GM21528 (cell line): ENCODE measurements at regions not wholly inside any gene's neighbourhood (a gene's known extent, or its start where the extent isn't known, plus 50 kb on each side); places are given as distances from the start of the nearest gene placed in this dataset.

Experiments used
- ATAC-seq: cut with Tn5 transposase; IDR thresholded peaks from one replicate; pipeline ENCODE4 v1.9.1; 2021; ENCODE audit warnings: mild to moderate bottlenecking, moderate library complexity; ENCODE audit not compliant: unreplicated experiment, low FRiP score

GRCh38 chr13:22517544-22517943 is 663.2 kb upstream of the SGCG start:
- no peak for ATAC-seq

- ATAC-seq: no peak
These were observed 643.9 kb upstream of the SGCG start for GRCh38 chr13:22536851-22537250.

GRCh38 chr13:22538400-22538799 is 642.4 kb upstream of the SGCG start:
- no peak for ATAC-seq

GRCh38 chr13:22549126-22549525 is 631.7 kb upstream of the SGCG start:
- no peak for ATAC-seq

- ATAC-seq: no peak
These were observed 619.2 kb upstream of the SGCG start for GRCh38 chr13:22561581-22561980.

GRCh38 chr13:22562116-22562515 is 618.7 kb upstream of the SGCG start:
- ATAC-seq: no peak

- no peak for ATAC-seq
These were observed 617.5 kb upstream of the SGCG start for GRCh38 chr13:22563272-22563671.

- no peak for ATAC-seq
These were observed 611.0 kb upstream of the SGCG start for GRCh38 chr13:22569811-22570210.

GRCh38 chr13:22589880-22590279 is 590.9 kb upstream of the SGCG start:
- no peak for ATAC-seq

GRCh38 chr13:22592515-22592914 is 588.3 kb upstream of the SGCG start:
- no peak for ATAC-seq

GRCh38 chr13:22594041-22594440 is 586.7 kb upstream of the SGCG start:
- ATAC-seq: no peak

- ATAC-seq: no peak
These were observed 584.5 kb upstream of the SGCG start for GRCh38 chr13:22596171-22596863.

GRCh38 chr13:22599156-22599555 is 581.6 kb upstream of the SGCG start:
- ATAC-seq: no peak

GRCh38 chr13:22618002-22618401 is 562.8 kb upstream of the SGCG start:
- no peak for ATAC-seq

GRCh38 chr13:22625691-22626090 is 555.1 kb upstream of the SGCG start:
- no peak for ATAC-seq

GRCh38 chr13:22629374-22629773 is 551.4 kb upstream of the SGCG start:
- no peak for ATAC-seq

GRCh38 chr13:22642088-22642487 is 538.7 kb upstream of the SGCG start:
- ATAC-seq: no peak

GRCh38 chr13:22644941-22645340 is 535.8 kb upstream of the SGCG start:
- no peak for ATAC-seq

- no peak for ATAC-seq
These were observed 533.5 kb upstream of the SGCG start for GRCh38 chr13:22647156-22647850.

- no peak for ATAC-seq
These were observed 532.4 kb upstream of the SGCG start for GRCh38 chr13:22648320-22648801.

- no peak for ATAC-seq
These were observed 528.0 kb upstream of the SGCG start for GRCh38 chr13:22652796-22653195.

GRCh38 chr13:22653866-22654265 is 526.9 kb upstream of the SGCG start:
- ATAC-seq: no peak
